Neutrophil (primary cell): ENCODE measurements at regions not wholly inside any gene's neighbourhood (a gene's known extent, or its start where the extent isn't known, plus 50 kb on each side); places are given as distances from the start of the nearest gene placed in this dataset.

Experiments
- H3K27ac ChIP-seq: fragments of 200-600 bp; sonication (generic); 2 replicates; pipeline ENCODE4 v1.5.1; 2016; ENCODE audit warnings: mild to moderate bottlenecking, moderate library complexity
- H3K27me3 ChIP-seq: fragments of 200-600 bp; sonication (generic); 2 replicates; pipeline ENCODE4 v1.6.0; 2016; ENCODE audit warnings: mild to moderate bottlenecking
- H3K36me3 ChIP-seq: fragments of 200-600 bp; sonication (generic); 2 replicates; pipeline ENCODE4 v1.5.1; 2017
- H3K4me1 ChIP-seq, 2 experiments: fragments of 200-600 bp in 1 of 2; sonication (generic) in 1 of 2; 1 replicate in 1 of 2; 2 replicates in 1 of 2; pipeline versions ENCODE4 v1.5.1 to v1.6.1; 2013 to 2016; ENCODE audit warnings: low read depth in 1 of 2, low read length in 1 of 2, mild to moderate bottlenecking in 1 of 2, moderate library complexity in 1 of 2; ENCODE audit not compliant: control insufficient read depth in 1 of 2, insufficient read depth in 1 of 2
- H3K4me3 ChIP-seq, 2 experiments: fragments of 200-600 bp in 1 of 2; sonication (generic) in 1 of 2; 1 replicate in 1 of 2; 2 replicates in 1 of 2; pipeline ENCODE4 v1.5.1; 2013 to 2016; ENCODE audit warnings: low read depth in 1 of 2, low read length in 1 of 2, mild to moderate bottlenecking in 1 of 2, moderate library complexity in 1 of 2
- H3K9me3 ChIP-seq: fragments of 200-600 bp; sonication (generic); 2 replicates; pipeline ENCODE4 v1.5.1; 2016
- CTCF ChIP-seq: fragments of 200-600 bp; sonication (generic); IDR thresholded peaks from 2 replicates; pipeline ENCODE4 v1.5.1; 2016; ENCODE audit warnings: antibody characterized with exemption

GRCh38 chr4:163631288-163631687 is 136.8 kb downstream of the TMA16 start:
- Histone ChIP-seq H3K36me3 (no peaks in the 10 kb centered on the region), H3K4me3 (no peak overlapping the region), H3K9me3 (no peaks in the 10 kb centered on the region), H3K27me3 (no peaks in the 10 kb centered on the region), H3K27ac (no peak overlapping the region), H3K4me1 (no peaks in the 10 kb centered on the region)
- no peak for TF ChIP-seq CTCF

GRCh38 chr4:163638909-163639308 is 144.4 kb downstream of the TMA16 start:
- H3K27me3 ChIP-seq: no peaks in the 10 kb centered on the region
- TF ChIP-seq CTCF: no peak
- no peaks in the 10 kb centered on the region for H3K9me3 ChIP-seq
- no peaks in the 10 kb centered on the region for H3K4me1 ChIP-seq
- H3K36me3 ChIP-seq: no peaks in the 10 kb centered on the region
- no peak overlapping the region for H3K27ac ChIP-seq
- no peak overlapping the region for H3K4me3 ChIP-seq

GRCh38 chr4:163649557-163650091 is 155.1 kb downstream of the TMA16 start:
- no peaks in the 10 kb centered on the region for H3K36me3 ChIP-seq
- no peak for TF ChIP-seq CTCF
- H3K4me1 ChIP-seq: no peaks in the 10 kb centered on the region
- no peaks in the 10 kb centered on the region for H3K27me3 ChIP-seq
- no peaks in the 10 kb centered on the region for H3K9me3 ChIP-seq
- no peak overlapping the region for H3K27ac ChIP-seq
- H3K4me3 ChIP-seq: no peak overlapping the region

- no peak for TF ChIP-seq CTCF
- Histone ChIP-seq H3K4me3 (no peak overlapping the region), H3K27me3 (no peaks in the 10 kb centered on the region), H3K4me1 (no peaks in the 10 kb centered on the region), H3K36me3 (no peaks in the 10 kb centered on the region), H3K9me3 (no peaks in the 10 kb centered on the region), H3K27ac (no peak overlapping the region)
Observed at GRCh38 chr4:163651761-163652160, 157.3 kb downstream of the TMA16 start.

- no peaks in the 10 kb centered on the region for H3K4me1 ChIP-seq
- no peaks in the 10 kb centered on the region for H3K27me3 ChIP-seq
- H3K4me3 ChIP-seq: no peak overlapping the region
- no peak for TF ChIP-seq CTCF
- H3K27ac ChIP-seq: no peak overlapping the region
- no peaks in the 10 kb centered on the region for H3K9me3 ChIP-seq
- no peaks in the 10 kb centered on the region for H3K36me3 ChIP-seq
Observed at GRCh38 chr4:163654621-163655020, 160.1 kb downstream of the TMA16 start.

- H3K27ac ChIP-seq: no peak overlapping the region
- no peak overlapping the region for H3K4me3 ChIP-seq
- H3K36me3 ChIP-seq: no peaks in the 10 kb centered on the region
- TF ChIP-seq CTCF: no peak
- no peaks in the 10 kb centered on the region for H3K4me1 ChIP-seq
- no peaks in the 10 kb centered on the region for H3K9me3 ChIP-seq
- no peaks in the 10 kb centered on the region for H3K27me3 ChIP-seq
Observed at GRCh38 chr4:163660636-163661035, 166.1 kb downstream of the TMA16 start.
